ENCODE measurements at regions not wholly inside any gene's neighbourhood (a gene's known extent, or its start where the extent isn't known, plus 50 kb on each side); places are given as distances from the start of the nearest gene placed in this dataset.
A peak's percentile ranks its signal among the peaks of the same experiment; 100 is the strongest.

DNA sequence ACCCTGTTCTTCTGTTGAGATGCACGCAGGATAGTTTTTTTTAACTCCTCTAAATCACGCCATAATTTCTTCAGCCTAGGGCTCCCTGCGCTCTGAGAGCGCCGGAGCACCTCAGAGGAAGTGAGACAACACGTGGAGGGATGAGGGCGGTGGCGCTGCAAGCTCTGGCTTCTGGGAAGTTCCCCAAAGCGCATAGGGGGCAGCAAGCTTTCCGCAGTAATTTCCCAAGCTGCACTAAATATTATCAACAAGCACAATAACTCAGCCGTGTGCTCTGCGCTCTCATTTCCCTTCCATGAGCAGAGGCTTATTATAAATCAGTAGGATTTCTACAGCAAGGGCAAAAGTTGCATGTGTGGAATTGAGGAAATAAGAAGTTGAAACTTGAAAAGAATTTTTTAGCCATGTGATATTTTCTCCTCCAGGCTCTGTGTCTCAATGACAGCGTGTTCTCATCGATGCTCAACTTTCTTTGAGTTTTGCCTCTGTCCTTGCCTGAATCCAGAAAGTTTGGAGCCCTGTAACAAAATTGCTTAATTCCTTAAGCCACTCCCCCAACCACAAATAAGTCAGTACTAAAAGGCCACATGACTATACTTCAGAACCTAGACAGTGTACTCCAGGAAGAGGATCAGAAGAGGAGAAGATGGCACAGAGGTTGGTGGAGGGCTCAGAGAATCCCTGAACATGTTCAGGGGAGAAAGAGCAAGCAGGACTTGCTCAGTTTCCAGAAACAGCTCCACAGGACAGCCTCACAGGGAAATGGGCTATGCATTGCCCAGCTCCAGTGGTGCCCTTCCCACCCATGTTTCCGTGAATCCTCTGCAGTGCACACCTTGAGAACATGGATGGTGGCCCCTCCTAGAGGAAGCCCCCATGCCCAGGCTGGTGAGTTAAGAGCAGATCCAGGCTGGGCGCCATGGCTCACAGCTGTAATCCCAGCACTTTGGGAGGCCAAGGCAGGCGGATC, 221.5 kb upstream of the GHITM start:
- Histone ChIP-seq H3K27me3 (ENCODE audit: insufficient read depth, poor library complexity, severe bottlenecking) (no peaks in the 10 kb centered on the region), H3K27ac (ENCODE audit: poor library complexity, severe bottlenecking) (no peak overlapping the region), H3K9me3 (ENCODE audit: severe bottlenecking) (no peaks in the 10 kb centered on the region), H3K4me1 (ENCODE audit: insufficient read depth, poor library complexity, severe bottlenecking) (no peaks in the 10 kb centered on the region), H3K36me3 (ENCODE audit: low read depth) (no peaks in the 10 kb centered on the region), H3K4me3 (ENCODE audit: severe bottlenecking) (no peak overlapping the region)
- no peak for DNase-seq (ENCODE audit: low spot score)
- TF ChIP-seq, protein P1, sequence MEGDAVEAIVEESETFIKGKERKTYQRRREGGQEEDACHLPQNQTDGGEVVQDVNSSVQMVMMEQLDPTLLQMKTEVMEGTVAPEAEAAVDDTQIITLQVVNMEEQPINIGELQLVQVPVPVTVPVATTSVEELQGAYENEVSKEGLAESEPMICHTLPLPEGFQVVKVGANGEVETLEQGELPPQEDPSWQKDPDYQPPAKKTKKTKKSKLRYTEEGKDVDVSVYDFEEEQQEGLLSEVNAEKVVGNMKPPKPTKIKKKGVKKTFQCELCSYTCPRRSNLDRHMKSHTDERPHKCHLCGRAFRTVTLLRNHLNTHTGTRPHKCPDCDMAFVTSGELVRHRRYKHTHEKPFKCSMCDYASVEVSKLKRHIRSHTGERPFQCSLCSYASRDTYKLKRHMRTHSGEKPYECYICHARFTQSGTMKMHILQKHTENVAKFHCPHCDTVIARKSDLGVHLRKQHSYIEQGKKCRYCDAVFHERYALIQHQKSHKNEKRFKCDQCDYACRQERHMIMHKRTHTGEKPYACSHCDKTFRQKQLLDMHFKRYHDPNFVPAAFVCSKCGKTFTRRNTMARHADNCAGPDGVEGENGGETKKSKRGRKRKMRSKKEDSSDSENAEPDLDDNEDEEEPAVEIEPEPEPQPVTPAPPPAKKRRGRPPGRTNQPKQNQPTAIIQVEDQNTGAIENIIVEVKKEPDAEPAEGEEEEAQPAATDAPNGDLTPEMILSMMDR (IDR thresholded peaks at IDR 0.05; ENCODE audit: poor library complexity, severe bottlenecking) = peak; percentile 29
- no peak for ATAC-seq (ENCODE audit: low read depth)

DNA sequence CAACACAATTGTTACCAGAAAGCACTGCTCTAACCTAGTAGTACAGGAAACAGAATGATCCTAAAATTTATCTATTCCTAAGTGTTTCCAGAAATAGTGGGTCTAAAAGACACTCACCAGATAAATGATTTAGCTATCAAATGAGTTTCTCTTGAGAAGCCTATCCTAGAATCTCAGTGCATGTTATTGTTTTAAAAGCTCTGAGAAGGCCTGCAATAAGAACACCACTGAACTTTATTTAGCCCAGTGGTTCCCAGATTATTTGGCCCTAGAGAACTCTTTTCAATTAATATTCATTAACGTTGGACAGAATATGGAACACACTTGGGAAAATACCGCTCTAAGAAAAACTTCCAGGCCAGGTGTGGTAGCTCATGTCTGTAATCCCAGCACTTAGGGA, 220.1 kb upstream of the GHITM start:
- H3K27ac ChIP-seq (ENCODE audit: poor library complexity, severe bottlenecking) = no peak overlapping the region
- H3K4me3 ChIP-seq (ENCODE audit: severe bottlenecking) = no peak overlapping the region
- H3K9me3 ChIP-seq (ENCODE audit: severe bottlenecking) = no peaks in the 10 kb centered on the region
- no peaks in the 10 kb centered on the region for H3K27me3 ChIP-seq (ENCODE audit: insufficient read depth, poor library complexity, severe bottlenecking)
- TF ChIP-seq, protein P1 (IDR thresholded peaks at IDR 0.05; ENCODE audit: poor library complexity, severe bottlenecking) = no peak
- H3K36me3 ChIP-seq (ENCODE audit: low read depth) = no peaks in the 10 kb centered on the region
- H3K4me1 ChIP-seq (ENCODE audit: insufficient read depth, poor library complexity, severe bottlenecking) = no peaks in the 10 kb centered on the region
- DNase-seq (ENCODE audit: low spot score) = no peak
- ATAC-seq (ENCODE audit: low read depth) = no peak

DNA sequence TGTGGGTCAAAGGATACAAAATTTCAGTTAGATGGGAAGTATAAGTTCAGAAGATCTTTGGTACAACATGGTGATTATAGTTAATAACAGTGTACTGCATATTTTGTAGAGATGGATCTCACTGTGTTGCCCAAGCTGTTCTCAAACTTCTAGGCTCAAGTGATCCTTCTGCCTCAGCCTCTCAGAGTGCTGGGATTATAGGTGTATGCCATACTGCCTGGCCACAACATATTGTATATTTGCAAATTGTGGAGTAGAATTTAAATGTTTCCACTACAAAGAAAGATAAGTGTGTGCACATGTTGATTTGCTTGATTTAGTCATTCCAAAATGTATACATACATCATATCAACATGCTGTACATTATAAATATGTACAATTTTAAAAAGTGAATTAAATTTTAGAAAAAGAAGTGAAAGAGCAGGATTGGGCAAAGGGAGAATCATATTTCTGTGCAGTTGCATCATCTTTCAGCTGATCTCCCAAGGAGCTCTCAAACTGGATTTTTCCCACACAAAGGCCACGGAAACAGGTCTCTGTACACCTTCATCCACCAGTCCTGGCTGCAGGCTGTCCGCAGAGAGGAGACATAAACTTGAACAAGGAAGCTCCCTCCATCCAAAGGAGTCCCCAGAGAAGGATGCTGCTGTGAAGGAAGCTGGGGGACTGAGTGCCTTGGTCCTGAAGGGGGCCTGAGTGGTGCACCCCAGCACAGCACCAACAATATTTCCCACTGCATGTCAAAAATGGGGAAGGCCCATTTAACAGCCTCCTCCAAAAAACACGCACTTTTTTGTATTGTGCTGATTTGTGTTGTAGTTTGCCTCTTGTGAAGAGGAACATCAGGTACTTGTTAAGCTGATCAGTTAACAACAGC, 217.1 kb upstream of the GHITM start:
- Histone ChIP-seq H3K27ac (ENCODE audit: poor library complexity, severe bottlenecking) (no peak overlapping the region), H3K4me3 (ENCODE audit: severe bottlenecking) (no peak overlapping the region), H3K36me3 (ENCODE audit: low read depth) (no peaks in the 10 kb centered on the region), H3K9me3 (ENCODE audit: severe bottlenecking) (no peaks in the 10 kb centered on the region), H3K4me1 (ENCODE audit: insufficient read depth, poor library complexity, severe bottlenecking) (no peaks in the 10 kb centered on the region), H3K27me3 (ENCODE audit: insufficient read depth, poor library complexity, severe bottlenecking) (no peaks in the 10 kb centered on the region)
- TF ChIP-seq, protein P1 (IDR thresholded peaks at IDR 0.05; ENCODE audit: poor library complexity, severe bottlenecking) = no peak
- DNase-seq (ENCODE audit: low spot score) (no peak), ATAC-seq (ENCODE audit: low read depth) (no peak)

DNA sequence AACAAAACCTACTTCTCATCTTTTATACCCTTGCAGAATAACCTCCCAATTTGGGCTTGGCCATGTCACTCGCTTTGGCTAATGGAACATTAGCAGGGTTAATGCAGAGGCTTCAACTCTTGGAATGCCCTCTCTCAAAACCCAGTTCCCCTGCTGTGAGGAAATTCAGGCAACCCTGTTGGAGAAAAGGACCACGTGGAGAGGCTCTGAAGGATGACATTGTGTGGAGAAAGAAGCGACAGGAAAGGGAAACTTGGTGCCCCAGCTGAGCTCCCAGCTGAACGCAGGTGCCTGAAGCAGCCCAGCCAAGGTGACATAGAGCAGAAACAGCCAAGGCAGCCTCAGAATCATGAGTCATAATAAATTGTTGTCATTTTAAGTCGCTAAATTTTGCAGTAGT, 214.2 kb upstream of the GHITM start:
- Histone ChIP-seq H3K9me3 (ENCODE audit: severe bottlenecking) (no peaks in the 10 kb centered on the region), H3K4me3 (ENCODE audit: severe bottlenecking) (no peak overlapping the region), H3K27ac (ENCODE audit: poor library complexity, severe bottlenecking) (no peak overlapping the region), H3K27me3 (ENCODE audit: insufficient read depth, poor library complexity, severe bottlenecking) (no peaks in the 10 kb centered on the region), H3K4me1 (ENCODE audit: insufficient read depth, poor library complexity, severe bottlenecking) (no peaks in the 10 kb centered on the region), H3K36me3 (ENCODE audit: low read depth) (no peaks in the 10 kb centered on the region)
- DNase-seq (ENCODE audit: low spot score) = no peak
- TF ChIP-seq, protein P1 (IDR thresholded peaks at IDR 0.05; ENCODE audit: poor library complexity, severe bottlenecking) = no peak
- ATAC-seq (ENCODE audit: low read depth) = no peak

Data from RWPE2 (cell line).